HEK293T (cell line): ENCODE measurements at regions not wholly inside any gene's neighbourhood (a gene's known extent, or its start where the extent isn't known, plus 50 kb on each side); places are given as distances from the start of the nearest gene placed in this dataset.

Experiments
- ARNT ChIP-seq: fragments of 450-650 bp; IDR thresholded peaks from 2 replicates; pipeline ENCODE4 v1.6.1; 2017; ENCODE audit warnings: mild to moderate bottlenecking
- BHLHE40 ChIP-seq: fragments of 450-650 bp; IDR thresholded peaks from 2 replicates; pipeline ENCODE4 v1.6.1; 2016; ENCODE audit warnings: mild to moderate bottlenecking, moderate library complexity, borderline replicate concordance
- CTBP1 ChIP-seq: fragments of 450-650 bp; IDR thresholded peaks from 2 replicates; pipeline ENCODE4 v1.6.1; 2016; ENCODE audit warnings: borderline replicate concordance
- ELF4 ChIP-seq: fragments of 450-650 bp; IDR thresholded peaks from 2 replicates; pipeline ENCODE4 v1.6.1; 2017; ENCODE audit warnings: antibody characterized with exemption
- FOXK2 ChIP-seq: fragments of 450-650 bp; IDR thresholded peaks from 2 replicates; pipeline ENCODE4 v1.6.1; 2016; ENCODE audit warnings: mild to moderate bottlenecking
- FOXM1 ChIP-seq: fragments of 450-650 bp; IDR thresholded peaks from 2 replicates; pipeline ENCODE4 v1.6.1; 2017; ENCODE audit warnings: mild to moderate bottlenecking, borderline replicate concordance
- HDGF ChIP-seq: fragments of 450-650 bp; IDR thresholded peaks from 2 replicates; pipeline ENCODE4 v1.6.1; 2017; ENCODE audit warnings: antibody characterized with exemption, borderline replicate concordance
- L3MBTL2 ChIP-seq: fragments of 450-650 bp; conservative IDR thresholded peaks from 2 replicates; pipeline ENCODE4 v1.6.1; 2016; ENCODE audit warnings: mild to moderate bottlenecking
- NFRKB ChIP-seq: fragments of 450-650 bp; IDR thresholded peaks from 2 replicates; pipeline ENCODE4 v1.6.1; 2016; ENCODE audit warnings: mild to moderate bottlenecking, moderate library complexity
- SP1 ChIP-seq: fragments of 450-650 bp; IDR thresholded peaks from 2 replicates; pipeline ENCODE4 v1.6.1; 2017
- TARDBP ChIP-seq: fragments of 450-650 bp; IDR thresholded peaks from 2 replicates; pipeline ENCODE4 v1.6.1; 2016

- TF ChIP-seq SP1: no peak
- no peak for TF ChIP-seq BHLHE40
- TF ChIP-seq L3MBTL2: no peak
- no peak for TF ChIP-seq TARDBP
- no peak for TF ChIP-seq FOXK2
- no peak for TF ChIP-seq ARNT
- TF ChIP-seq HDGF: no peak
- no peak for TF ChIP-seq FOXM1
- TF ChIP-seq CTBP1: no peak
- no peak for TF ChIP-seq NFRKB
- no peak for TF ChIP-seq ELF4
Measured at GRCh38 chr16:59144841-59145240, 410.7 kb upstream of the GOT2 start.
